ENCODE measurements at regions not wholly inside any gene's neighbourhood (a gene's known extent, or its start where the extent isn't known, plus 50 kb on each side); places are given as distances from the start of the nearest gene placed in this dataset.
A peak's percentile ranks its signal among the peaks of the same experiment; 100 is the strongest.

DNA sequence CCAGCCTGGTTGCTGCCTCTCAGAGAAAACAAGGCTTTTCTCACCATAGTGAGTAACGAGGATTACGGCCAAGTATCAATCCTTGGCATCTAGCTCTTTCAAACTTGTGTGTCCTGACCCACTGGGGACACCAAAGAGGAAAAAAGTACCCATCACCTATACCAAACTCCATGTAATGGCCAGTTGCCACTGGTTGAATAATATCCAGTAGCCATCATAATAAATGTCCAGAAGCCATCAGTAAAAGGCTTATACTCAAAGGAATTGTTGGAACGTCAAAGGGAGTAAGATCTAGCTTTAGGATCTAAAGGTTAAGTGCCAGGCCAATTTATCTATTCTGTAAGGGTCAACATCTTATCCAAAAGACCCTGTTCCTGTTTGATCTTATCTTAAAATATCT, 91.1 kb downstream of the PTPRS start:
- peaks cover 6% of the 10 kb centered on the region for H3K4me1 Mint-ChIP-seq (ENCODE audit: low read depth, unreplicated experiment)
- no peak overlapping the region for H3K27ac Mint-ChIP-seq (ENCODE audit: unreplicated experiment)
- H3K27me3 Mint-ChIP-seq (ENCODE audit: low read depth, unreplicated experiment) = no peaks in the 10 kb centered on the region
- Histone ChIP-seq H4K20me1 (ENCODE audit: insufficient read depth, low read length) (peaks cover 12% of the 10 kb centered on the region), H3K4me3 (ENCODE audit: insufficient read depth, low read depth, low read length) (no peak overlapping the region), H3K9ac (ENCODE audit: low read length) (no peak overlapping the region), H3K27me3 (ENCODE audit: insufficient read depth, low read length) (no peaks in the 10 kb centered on the region), H3K27ac (ENCODE audit: low read depth, low read length) (no peak overlapping the region), H3K4me1 (ENCODE audit: insufficient read depth, low read length) (peaks cover 7% of the 10 kb centered on the region), H3K79me2 (ENCODE audit: insufficient read depth, low read length) (no peaks in the 10 kb centered on the region), H3K36me3 (ENCODE audit: insufficient read depth, low read length) (peaks cover under 1% of the 10 kb centered on the region), H3K9me3 (ENCODE audit: insufficient read depth, low read depth, low read length) (peaks cover 3% of the 10 kb centered on the region), H2AFZ (ENCODE audit: low read depth, low read length) (no peak overlapping the region), H3K4me2 (ENCODE audit: low read length) (no peak overlapping the region)
- no peak for FAIRE-seq
- peaks cover 19% of the 10 kb centered on the region for H3K36me3 Mint-ChIP-seq (ENCODE audit: low read depth, unreplicated experiment)
- no peak for DNase-seq (ENCODE audit: low read depth)
- no peak for TF ChIP-seq EZH2 (IDR thresholded peaks at IDR 0.05; ENCODE audit: insufficient read depth, low read length)
- TF ChIP-seq, protein P1, sequence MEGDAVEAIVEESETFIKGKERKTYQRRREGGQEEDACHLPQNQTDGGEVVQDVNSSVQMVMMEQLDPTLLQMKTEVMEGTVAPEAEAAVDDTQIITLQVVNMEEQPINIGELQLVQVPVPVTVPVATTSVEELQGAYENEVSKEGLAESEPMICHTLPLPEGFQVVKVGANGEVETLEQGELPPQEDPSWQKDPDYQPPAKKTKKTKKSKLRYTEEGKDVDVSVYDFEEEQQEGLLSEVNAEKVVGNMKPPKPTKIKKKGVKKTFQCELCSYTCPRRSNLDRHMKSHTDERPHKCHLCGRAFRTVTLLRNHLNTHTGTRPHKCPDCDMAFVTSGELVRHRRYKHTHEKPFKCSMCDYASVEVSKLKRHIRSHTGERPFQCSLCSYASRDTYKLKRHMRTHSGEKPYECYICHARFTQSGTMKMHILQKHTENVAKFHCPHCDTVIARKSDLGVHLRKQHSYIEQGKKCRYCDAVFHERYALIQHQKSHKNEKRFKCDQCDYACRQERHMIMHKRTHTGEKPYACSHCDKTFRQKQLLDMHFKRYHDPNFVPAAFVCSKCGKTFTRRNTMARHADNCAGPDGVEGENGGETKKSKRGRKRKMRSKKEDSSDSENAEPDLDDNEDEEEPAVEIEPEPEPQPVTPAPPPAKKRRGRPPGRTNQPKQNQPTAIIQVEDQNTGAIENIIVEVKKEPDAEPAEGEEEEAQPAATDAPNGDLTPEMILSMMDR (IDR thresholded peaks at IDR 0.05; ENCODE audit: insufficient read depth, low read depth, low read length) = no peak
- H3K9me3 Mint-ChIP-seq (ENCODE audit: unreplicated experiment) = peaks cover 6% of the 10 kb centered on the region
- no peak overlapping the region for H3K4me3 Mint-ChIP-seq (ENCODE audit: unreplicated experiment)

DNA sequence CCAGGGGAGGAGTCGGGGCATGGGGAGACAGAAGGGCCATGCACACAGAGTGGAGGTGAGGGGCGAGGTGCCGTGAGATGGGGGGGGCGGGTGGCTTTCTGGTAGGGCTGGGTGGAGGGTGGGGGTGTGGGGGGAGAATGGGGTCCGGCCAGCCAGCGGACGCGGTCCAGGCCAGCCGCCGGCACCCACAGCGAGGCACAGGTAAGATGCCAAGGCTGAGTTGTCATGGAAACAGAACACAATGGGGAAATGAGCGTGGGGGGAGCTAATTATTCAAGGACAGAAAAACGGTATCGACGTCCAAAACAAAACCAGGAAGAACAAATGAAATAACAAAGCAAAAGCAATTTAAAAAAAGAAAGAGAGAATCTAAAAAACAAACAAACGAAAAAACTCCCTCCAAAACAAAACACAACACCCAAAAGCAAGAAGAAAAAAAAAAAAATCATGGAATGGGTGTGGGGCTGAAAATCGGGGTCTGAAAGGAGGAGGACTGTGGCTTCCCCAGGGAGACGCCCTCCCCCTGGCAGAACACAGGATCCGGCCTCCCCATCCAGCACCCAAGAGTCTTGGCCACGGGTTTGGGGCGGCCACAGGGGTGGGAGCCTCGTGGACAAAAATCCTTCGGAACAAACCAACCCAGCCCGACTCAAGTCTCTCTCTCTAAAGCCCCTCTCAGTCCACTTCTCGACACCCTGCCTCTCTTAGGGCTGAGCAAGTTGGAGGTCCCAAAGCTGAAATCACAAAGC, 92.5 kb downstream of the PTPRS start:
- Mint-ChIP-seq H3K36me3 (ENCODE audit: low read depth, unreplicated experiment) (peaks cover 10% of the 10 kb centered on the region), H3K4me3 (ENCODE audit: unreplicated experiment) (no peak overlapping the region), H3K9me3 (ENCODE audit: unreplicated experiment) (no peaks in the 10 kb centered on the region), H3K4me1 (ENCODE audit: low read depth, unreplicated experiment) (peaks cover 3% of the 10 kb centered on the region), H3K27me3 (ENCODE audit: low read depth, unreplicated experiment) (no peaks in the 10 kb centered on the region), H3K27ac (ENCODE audit: unreplicated experiment) (no peak overlapping the region)
- no peaks in the 10 kb centered on the region for H3K27me3 ChIP-seq (ENCODE audit: insufficient read depth, low read length)
- FAIRE-seq (no peak), DNase-seq (ENCODE audit: low read depth) (no peak)
- H3K79me2 ChIP-seq (ENCODE audit: insufficient read depth, low read length) = no peaks in the 10 kb centered on the region
- H3K4me3 ChIP-seq (ENCODE audit: insufficient read depth, low read depth, low read length) = no peak overlapping the region
- no peak overlapping the region for H3K27ac ChIP-seq (ENCODE audit: low read depth, low read length)
- H3K36me3 ChIP-seq (ENCODE audit: insufficient read depth, low read length) = no peaks in the 10 kb centered on the region
- no peak overlapping the region for H3K9ac ChIP-seq (ENCODE audit: low read length)
- no peak overlapping the region for H2AFZ ChIP-seq (ENCODE audit: low read depth, low read length)
- TF ChIP-seq, protein P1 (IDR thresholded peaks at IDR 0.05; ENCODE audit: insufficient read depth, low read depth, low read length) = no peak
- TF ChIP-seq EZH2 (IDR thresholded peaks at IDR 0.05; ENCODE audit: insufficient read depth, low read length) = no peak
- peaks cover 2% of the 10 kb centered on the region for H3K4me1 ChIP-seq (ENCODE audit: insufficient read depth, low read length)
- H4K20me1 ChIP-seq (ENCODE audit: insufficient read depth, low read length) = peaks cover 12% of the 10 kb centered on the region
- H3K4me2 ChIP-seq (ENCODE audit: low read length) = no peak overlapping the region
- H3K9me3 ChIP-seq (ENCODE audit: insufficient read depth, low read depth, low read length) = no peaks in the 10 kb centered on the region

GRCh38 chr19:5246554-5247155, 94.0 kb downstream of the PTPRS start:
- TF ChIP-seq EZH2 (IDR thresholded peaks at IDR 0.05; ENCODE audit: insufficient read depth, low read length) = no peak
- TF ChIP-seq, protein P1 (IDR thresholded peaks at IDR 0.05; ENCODE audit: insufficient read depth, low read depth, low read length) = no peak
- peaks cover 12% of the 10 kb centered on the region for H4K20me1 ChIP-seq (ENCODE audit: insufficient read depth, low read length)
- peaks cover 12% of the 10 kb centered on the region for H3K36me3 Mint-ChIP-seq (ENCODE audit: low read depth, unreplicated experiment)
- no peaks in the 10 kb centered on the region for H3K27me3 ChIP-seq (ENCODE audit: insufficient read depth, low read length)
- peaks cover 2% of the 10 kb centered on the region for H3K4me1 ChIP-seq (ENCODE audit: insufficient read depth, low read length)
- H3K4me2 ChIP-seq (ENCODE audit: low read length) = no peak overlapping the region
- no peaks in the 10 kb centered on the region for H3K36me3 ChIP-seq (ENCODE audit: insufficient read depth, low read length)
- no peak overlapping the region for H3K27ac Mint-ChIP-seq (ENCODE audit: unreplicated experiment)
- no peaks in the 10 kb centered on the region for H3K9me3 ChIP-seq (ENCODE audit: insufficient read depth, low read depth, low read length)
- H3K4me3 ChIP-seq (ENCODE audit: insufficient read depth, low read depth, low read length) = no peak overlapping the region
- peaks cover 3% of the 10 kb centered on the region for H3K4me1 Mint-ChIP-seq (ENCODE audit: low read depth, unreplicated experiment)
- no peaks in the 10 kb centered on the region for H3K27me3 Mint-ChIP-seq (ENCODE audit: low read depth, unreplicated experiment)
- H3K27ac ChIP-seq (ENCODE audit: low read depth, low read length) = no peak overlapping the region
- DNase-seq (ENCODE audit: low read depth) (no peak), FAIRE-seq (no peak)
- peak overlapping the region; percentile 0 for H3K4me3 Mint-ChIP-seq (ENCODE audit: unreplicated experiment)
- no peak overlapping the region for H2AFZ ChIP-seq (ENCODE audit: low read depth, low read length)
- H3K9me3 Mint-ChIP-seq (ENCODE audit: unreplicated experiment) = no peaks in the 10 kb centered on the region
- no peaks in the 10 kb centered on the region for H3K79me2 ChIP-seq (ENCODE audit: insufficient read depth, low read length)
- no peak overlapping the region for H3K9ac ChIP-seq (ENCODE audit: low read length)

Data from astrocyte (in vitro differentiated cells and primary cell).